GDM1 (cell line): ENCODE measurements at regions not wholly inside any gene's neighbourhood (a gene's known extent, or its start where the extent isn't known, plus 50 kb on each side); places are given as distances from the start of the nearest gene placed in this dataset.
"Not testable (repeated sequence)": the region's sequence is repeated elsewhere in the genome, so short reads cannot be mapped to it uniquely, and the experiment has no call there.

ENCODE experiments used
- DNase-seq: peaks from one replicate; lab custom pipeline; 2025; lab: John Stamatoyannopoulos, UW

- DNase-seq = no peak
Observed at GRCh38 chr1:194069831-194070218, 883.4 kb upstream of the B3GALT2 start.

GRCh38 chr1:194069168-194069830 lies 882.9 kb upstream of the B3GALT2 start:
- DNase-seq = no peak

- DNase-seq = no peak
Observed at GRCh38 chr1:194068446-194069167, 882.2 kb upstream of the B3GALT2 start.

DNA sequence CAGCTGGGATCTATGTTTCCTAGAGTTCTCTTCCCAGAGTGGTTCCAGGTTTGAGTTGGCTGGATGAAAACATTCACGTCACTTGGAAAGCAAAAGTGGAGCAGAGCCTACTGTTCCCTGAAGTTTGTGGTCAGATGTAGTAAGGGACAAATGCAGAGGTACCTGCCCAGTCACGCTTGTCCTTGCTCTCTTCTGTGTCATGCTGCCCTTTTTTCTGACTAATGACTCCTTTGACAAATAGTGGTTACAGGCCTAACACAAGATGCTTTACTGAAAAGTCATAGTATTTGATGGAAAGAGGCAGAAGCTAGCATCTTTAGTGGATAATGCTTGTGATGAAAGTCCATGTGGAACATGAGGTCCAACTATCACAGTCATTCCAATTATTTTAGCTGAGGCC lies 881.4 kb upstream of the B3GALT2 start:
- DNase-seq = no peak

GRCh38 chr1:194062962-194063361 lies 876.5 kb upstream of the B3GALT2 start:
- no peak for DNase-seq

DNA sequence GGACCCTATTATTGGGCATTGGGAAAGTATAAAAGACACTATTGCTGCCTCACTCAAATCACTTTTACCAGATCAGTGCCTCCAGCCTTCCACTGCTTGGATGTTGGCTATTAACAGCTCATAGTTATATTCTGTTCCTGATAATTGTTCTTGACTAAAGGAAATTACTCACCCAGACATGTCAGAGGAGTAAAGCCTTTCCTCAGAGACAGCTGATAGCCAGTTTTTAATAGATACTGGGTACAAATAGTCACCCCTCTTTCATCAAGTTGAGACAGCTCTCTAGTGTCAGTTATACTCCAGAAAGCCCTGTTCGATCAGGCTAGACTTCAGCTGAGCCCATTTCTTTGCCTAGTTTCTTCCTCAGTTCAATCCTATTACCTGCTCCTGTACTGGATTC lies 876.1 kb upstream of the B3GALT2 start:
- no peak for DNase-seq

GRCh38 chr1:194060481-194060880 lies 874.1 kb upstream of the B3GALT2 start:
- no peak for DNase-seq

- not testable (repeated sequence) for DNase-seq
Observed at GRCh38 chr1:194058268-194058667, 871.9 kb upstream of the B3GALT2 start.

DNA sequence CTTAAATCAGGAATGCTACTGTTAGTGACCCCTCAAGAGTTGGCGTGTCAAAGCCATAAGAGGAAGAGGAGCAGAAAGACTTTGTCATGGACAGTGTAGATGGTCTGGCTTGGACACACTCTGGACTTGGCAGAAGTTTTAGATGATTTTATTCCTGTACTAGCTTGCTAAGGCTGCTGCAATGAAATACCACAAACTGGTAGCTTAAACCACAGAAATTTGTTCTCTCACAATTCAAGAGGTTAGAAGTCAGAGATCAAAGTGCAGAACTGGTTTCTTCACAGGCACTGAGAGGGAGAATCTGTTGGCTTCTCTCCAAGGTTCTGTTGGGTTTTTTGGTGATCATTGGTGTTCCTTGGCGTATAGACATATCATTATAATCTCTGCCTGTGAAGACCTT lies 869.8 kb upstream of the B3GALT2 start:
- no peak for DNase-seq

DNA sequence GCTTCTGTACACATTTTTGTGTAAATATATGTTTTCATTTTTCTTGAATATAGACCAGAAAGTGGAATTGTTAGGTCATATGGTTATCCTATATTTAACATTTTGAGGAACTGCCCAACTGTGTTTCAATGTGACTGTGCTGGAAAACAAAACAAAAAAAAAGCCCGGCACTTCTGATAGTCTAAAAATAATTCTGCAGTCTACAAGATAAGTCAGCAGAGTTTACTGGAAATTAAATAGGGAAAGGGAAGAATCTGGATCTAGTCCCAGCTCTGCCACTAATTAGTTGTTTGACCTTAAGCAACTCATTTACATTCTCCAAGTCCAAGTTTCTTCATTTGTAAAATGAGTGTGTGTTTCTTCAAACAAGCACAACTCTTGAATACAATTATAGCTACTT lies 869.1 kb upstream of the B3GALT2 start:
- DNase-seq = no peak

DNA sequence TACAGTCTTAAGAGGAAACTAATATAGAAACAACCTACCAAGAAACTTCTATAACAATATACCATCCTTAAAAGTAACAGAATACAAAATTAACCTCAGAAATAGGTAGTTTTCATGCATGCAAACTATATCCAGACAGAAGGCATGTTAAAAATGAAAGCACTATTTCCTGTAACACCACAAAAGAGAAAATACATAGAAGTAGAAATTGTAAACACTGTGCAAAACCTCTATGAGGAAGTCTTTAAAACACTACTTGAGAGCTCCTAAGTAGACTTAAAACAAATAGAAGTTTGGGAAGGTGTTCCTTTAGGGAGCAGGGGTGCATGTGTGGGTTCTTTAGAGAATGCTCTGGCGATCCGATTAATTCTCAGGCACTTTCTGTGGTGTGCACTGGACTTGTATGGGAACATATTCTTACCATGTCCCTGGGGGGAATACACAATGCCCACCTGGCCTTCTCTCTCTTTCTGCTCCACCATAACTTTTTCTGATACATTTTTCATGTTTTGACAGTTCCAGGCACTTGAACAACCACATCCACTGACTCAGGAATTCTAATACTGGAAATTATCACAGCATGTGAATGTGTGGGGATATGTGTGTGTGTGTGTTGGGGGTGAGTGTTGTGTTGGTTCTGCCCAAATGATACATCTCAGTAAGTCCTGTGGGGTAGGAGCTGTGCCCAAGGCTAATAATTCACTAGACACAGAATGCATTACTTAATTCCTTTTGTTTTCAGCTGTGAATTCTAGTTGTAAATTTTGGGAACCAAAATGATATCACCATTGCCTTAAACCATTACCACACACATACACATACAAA lies 866.3 kb upstream of the B3GALT2 start:
- DNase-seq = no peak

- DNase-seq = no peak
Observed at GRCh38 chr1:194047921-194048320, 861.5 kb upstream of the B3GALT2 start.

DNA sequence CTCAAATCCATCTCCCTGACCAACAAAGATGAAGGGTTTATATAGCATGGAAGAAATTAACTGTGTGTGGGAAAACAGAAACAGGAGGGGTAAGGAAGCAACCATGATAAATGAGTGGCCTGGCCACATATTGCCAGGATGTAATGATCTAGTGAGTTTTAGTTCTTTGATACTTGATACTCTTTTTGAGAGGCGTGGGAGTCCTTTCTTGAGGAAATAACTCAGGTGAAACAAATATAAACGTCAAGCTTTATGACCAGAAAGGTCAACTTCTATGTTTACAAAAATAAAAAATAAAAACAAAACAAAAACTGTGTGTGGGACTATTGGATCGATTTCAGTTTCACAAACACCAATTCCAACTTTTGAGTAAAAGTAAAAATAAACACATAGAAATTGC lies 860.8 kb upstream of the B3GALT2 start:
- no peak for DNase-seq

- DNase-seq = no peak
Observed at GRCh38 chr1:194045416-194045815, 859.0 kb upstream of the B3GALT2 start.

- DNase-seq = no peak
Observed at GRCh38 chr1:194044892-194045291, 858.5 kb upstream of the B3GALT2 start.

GRCh38 chr1:194043984-194044755 lies 857.8 kb upstream of the B3GALT2 start:
- no peak for DNase-seq

DNA sequence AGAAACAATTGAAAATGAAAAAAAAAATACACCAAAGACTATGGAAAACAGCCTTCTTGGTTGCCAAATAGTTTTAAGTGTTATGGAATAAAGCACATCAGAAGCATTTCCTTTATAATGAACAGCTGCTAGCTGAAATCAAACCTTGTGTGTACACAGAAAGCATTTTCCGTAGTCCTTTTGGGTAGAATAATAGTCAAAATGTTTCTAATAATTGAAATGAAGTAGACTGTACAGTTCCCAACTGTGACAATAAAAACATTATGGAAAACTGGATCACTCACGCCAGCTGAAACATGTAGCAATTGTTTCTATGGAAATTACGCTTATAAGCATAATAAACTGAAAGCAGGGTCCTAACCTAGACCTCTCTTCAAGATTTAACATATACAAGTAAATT lies 856.3 kb upstream of the B3GALT2 start:
- DNase-seq = no peak

DNA sequence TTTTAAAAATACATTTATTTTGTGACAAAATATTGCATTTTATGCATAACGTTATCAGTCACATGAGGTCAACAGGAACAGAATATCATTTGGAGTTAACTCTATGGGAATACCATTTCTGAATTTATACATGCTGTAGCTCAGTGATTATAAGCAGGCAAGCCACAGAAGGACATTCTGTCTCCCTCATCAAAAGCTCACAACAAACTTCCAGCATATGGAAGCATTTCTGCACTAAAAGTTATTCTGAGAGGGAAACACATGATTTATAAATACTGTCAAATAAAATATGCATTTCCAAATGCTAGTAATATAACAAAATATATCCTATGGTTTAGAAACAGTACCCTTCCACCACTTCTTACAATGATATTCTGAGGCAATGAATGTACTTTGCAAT lies 854.1 kb upstream of the B3GALT2 start:
- DNase-seq = no peak

- no peak for DNase-seq
Observed at GRCh38 chr1:194039578-194039977, 853.2 kb upstream of the B3GALT2 start.

DNA sequence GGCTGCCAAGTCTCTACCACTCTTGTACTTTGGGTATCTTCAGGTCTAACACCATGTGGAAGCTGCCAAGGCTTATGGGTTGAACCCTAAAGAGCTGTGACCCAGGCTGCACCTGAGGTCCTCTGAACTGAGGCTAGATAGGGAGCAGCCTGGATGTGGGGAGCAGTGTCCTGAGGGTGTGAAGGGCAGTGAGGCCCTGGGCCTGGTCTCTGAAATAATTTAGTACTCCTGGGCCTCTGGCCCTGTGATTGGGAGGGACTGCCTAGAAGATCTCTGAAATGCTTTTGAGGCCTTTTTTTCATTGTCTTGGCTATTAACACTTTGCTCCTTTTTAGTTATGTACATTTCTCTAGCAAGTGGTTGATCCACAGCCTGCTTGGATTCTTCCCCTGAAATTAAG lies 847.2 kb upstream of the B3GALT2 start:
- no peak for DNase-seq

DNA sequence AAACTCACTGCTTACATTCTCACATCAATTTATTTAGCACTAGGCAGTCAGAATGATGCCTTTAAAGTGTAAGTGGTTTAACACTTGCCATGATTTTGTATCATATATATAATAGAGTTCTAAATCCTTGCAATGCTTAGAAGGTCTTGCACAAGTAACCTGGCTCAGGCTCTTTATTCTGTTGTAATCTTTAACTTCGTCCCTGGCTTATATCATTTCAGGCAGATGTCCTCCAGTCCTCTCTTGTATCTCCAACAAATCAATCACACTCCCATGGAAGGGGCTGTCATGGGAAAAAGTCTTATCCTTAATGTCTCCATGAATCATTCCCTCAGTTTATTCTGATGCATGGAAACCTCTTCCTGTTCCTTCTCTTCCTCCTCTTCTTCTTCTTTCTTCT lies 841.6 kb upstream of the B3GALT2 start:
- DNase-seq = no peak

GRCh38 chr1:194026422-194026821 lies 840.0 kb upstream of the B3GALT2 start:
- no peak for DNase-seq
